ENCODE measurements at regions not wholly inside any gene's neighbourhood (a gene's known extent, or its start where the extent isn't known, plus 50 kb on each side); places are given as distances from the start of the nearest gene placed in this dataset.

- no peak for TF ChIP-seq POLR2A (IDR thresholded peaks at IDR 0.05; ENCODE audit: low read length)
- TF ChIP-seq GATA1 (IDR thresholded peaks at IDR 0.05; ENCODE audit: low read depth, low read length) = no peak
Observed at GRCh38 chr2:162989507-162989906, 150.9 kb upstream of the KCNH7 start.

All from erythroblast (primary cell).